ENCODE measurements at regions not wholly inside any gene's neighbourhood (a gene's known extent, or its start where the extent isn't known, plus 50 kb on each side); places are given as distances from the start of the nearest gene placed in this dataset.

DNA sequence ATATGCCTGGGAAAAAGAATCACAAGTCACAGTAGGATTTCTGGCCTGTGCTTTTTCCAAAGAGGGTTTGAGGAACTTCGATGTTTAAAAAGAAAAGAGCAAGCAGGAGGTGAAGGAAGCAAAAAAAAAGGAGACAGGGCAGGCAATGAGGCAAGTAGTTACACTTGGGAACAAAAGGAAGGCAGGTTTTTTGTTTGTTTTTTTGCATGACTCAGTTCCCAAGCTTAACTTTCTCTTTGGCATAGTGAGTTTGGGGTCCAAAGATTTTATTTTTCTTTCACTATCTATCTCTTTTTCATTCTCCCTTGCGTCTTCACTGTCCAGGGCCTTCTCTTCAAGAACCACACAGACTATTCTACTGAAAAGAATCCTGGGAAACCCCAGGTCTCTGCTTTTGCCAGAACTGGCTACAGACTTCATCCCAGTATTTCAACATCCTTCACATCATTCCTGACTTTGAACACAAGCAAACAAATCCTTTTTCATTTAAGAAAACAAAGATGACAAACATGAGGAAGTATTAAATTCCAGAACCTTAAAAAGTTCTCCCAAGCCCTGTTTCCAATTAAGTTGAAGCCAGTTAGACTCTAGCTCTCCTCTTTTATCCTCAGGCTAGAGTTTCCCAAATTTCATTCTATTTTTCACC, 210.7 kb upstream of the RND3 start:
- TF ChIP-seq, protein P1, sequence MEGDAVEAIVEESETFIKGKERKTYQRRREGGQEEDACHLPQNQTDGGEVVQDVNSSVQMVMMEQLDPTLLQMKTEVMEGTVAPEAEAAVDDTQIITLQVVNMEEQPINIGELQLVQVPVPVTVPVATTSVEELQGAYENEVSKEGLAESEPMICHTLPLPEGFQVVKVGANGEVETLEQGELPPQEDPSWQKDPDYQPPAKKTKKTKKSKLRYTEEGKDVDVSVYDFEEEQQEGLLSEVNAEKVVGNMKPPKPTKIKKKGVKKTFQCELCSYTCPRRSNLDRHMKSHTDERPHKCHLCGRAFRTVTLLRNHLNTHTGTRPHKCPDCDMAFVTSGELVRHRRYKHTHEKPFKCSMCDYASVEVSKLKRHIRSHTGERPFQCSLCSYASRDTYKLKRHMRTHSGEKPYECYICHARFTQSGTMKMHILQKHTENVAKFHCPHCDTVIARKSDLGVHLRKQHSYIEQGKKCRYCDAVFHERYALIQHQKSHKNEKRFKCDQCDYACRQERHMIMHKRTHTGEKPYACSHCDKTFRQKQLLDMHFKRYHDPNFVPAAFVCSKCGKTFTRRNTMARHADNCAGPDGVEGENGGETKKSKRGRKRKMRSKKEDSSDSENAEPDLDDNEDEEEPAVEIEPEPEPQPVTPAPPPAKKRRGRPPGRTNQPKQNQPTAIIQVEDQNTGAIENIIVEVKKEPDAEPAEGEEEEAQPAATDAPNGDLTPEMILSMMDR (IDR thresholded peaks at IDR 0.05) = no peak
- TF ChIP-seq POLR2A (IDR thresholded peaks at IDR 0.05) = no peak
